HCT116 (cell line): ENCODE measurements at regions not wholly inside any gene's neighbourhood (a gene's known extent, or its start where the extent isn't known, plus 50 kb on each side); places are given as distances from the start of the nearest gene placed in this dataset.

Experiments
- ATF3 ChIP-seq: IDR thresholded peaks from 2 replicates; pipeline ENCODE4 v1.6.1; 2012
- CTCF ChIP-seq, 3 experiments: fragments of 200-600 bp in 1 of 3; sonication (generic) in 1 of 3; IDR thresholded peaks in 2 of 3; conservative IDR thresholded peaks in 1 of 3; 2 replicates each; pipeline ENCODE4 v1.5.1; 2012 to 2017; ENCODE audit warnings: low read depth in 2 of 3, low read length in 2 of 3, antibody characterized with exemption in 1 of 3, borderline replicate concordance in 1 of 3, control low read depth in 1 of 3, mild to moderate bottlenecking in 1 of 3, mixed read lengths in 1 of 3, mixed run types in 1 of 3, moderate library complexity in 1 of 3; ENCODE audit not compliant: insufficient read depth in 1 of 3
- EZH2 ChIP-seq: fragments of 200-600 bp; sonication (generic); IDR thresholded peaks from 2 replicates; pipeline ENCODE4 v1.6.1; 2017; ENCODE audit warnings: antibody characterized with exemption, mixed run types
- FOSL1 ChIP-seq: IDR thresholded peaks from 2 replicates; pipeline ENCODE4 v1.6.1; 2012; ENCODE audit warnings: low read depth
- JUND ChIP-seq: IDR thresholded peaks from 2 replicates; pipeline ENCODE4 v1.6.1; 2012
- POLR2A ChIP-seq: IDR thresholded peaks from 2 replicates; pipeline ENCODE4 v1.7.0; 2011; ENCODE audit warnings: borderline replicate concordance; ENCODE audit not compliant: insufficient read depth, insufficient read length; ENCODE audit errors: extremely low read depth
- POLR2AphosphoS5 ChIP-seq: IDR thresholded peaks from 2 replicates; pipeline ENCODE4 v1.6.1; 2011; ENCODE audit warnings: mild to moderate bottlenecking, low read depth, low read length, moderate library complexity
- REST ChIP-seq: IDR thresholded peaks from 2 replicates; pipeline ENCODE4 v1.6.1; 2012; ENCODE audit warnings: low read depth
- SRF ChIP-seq: IDR thresholded peaks from 2 replicates; pipeline ENCODE4 v1.6.1; 2012; ENCODE audit warnings: low read depth
- YY1 ChIP-seq: IDR thresholded peaks from 2 replicates; pipeline ENCODE4 v1.6.1; 2011; ENCODE audit warnings: low read length, low read depth, moderate library complexity, mild to moderate bottlenecking; ENCODE audit not compliant: insufficient replicate concordance; ENCODE audit errors: extremely low read depth
- ZFX ChIP-seq: fragments of 450-650 bp; IDR thresholded peaks from 2 replicates; pipeline ENCODE4 v1.6.1; 2017
- TF ChIP-seq, protein P1 (sequence below): IDR thresholded peaks from 2 replicates; pipeline ENCODE4 v1.6.1; 2011; ENCODE audit warnings: mild to moderate bottlenecking, low read length, moderate library complexity; ENCODE audit not compliant: insufficient replicate concordance; ENCODE audit errors: extremely low read depth

- no peak for TF ChIP-seq POLR2AphosphoS5
- TF ChIP-seq EZH2: no peak
- TF ChIP-seq CTCF (IDR thresholded peaks at IDR 0.05 in 2 of 3, conservative IDR thresholded peaks at IDR 0.05 in 1 of 3; ENCODE audit: borderline replicate concordance in 1 of 3, insufficient read depth in 1 of 3, low read depth in 2 of 3, low read length in 2 of 3): peak in 2 of 3 experiments; percentile 68 to 73; a peak in 4 of 6 replicates
- TF ChIP-seq POLR2A: no peak
- TF ChIP-seq FOSL1: no peak
- TF ChIP-seq JUND: no peak
- TF ChIP-seq ZFX: no peak
- TF ChIP-seq, protein P1, sequence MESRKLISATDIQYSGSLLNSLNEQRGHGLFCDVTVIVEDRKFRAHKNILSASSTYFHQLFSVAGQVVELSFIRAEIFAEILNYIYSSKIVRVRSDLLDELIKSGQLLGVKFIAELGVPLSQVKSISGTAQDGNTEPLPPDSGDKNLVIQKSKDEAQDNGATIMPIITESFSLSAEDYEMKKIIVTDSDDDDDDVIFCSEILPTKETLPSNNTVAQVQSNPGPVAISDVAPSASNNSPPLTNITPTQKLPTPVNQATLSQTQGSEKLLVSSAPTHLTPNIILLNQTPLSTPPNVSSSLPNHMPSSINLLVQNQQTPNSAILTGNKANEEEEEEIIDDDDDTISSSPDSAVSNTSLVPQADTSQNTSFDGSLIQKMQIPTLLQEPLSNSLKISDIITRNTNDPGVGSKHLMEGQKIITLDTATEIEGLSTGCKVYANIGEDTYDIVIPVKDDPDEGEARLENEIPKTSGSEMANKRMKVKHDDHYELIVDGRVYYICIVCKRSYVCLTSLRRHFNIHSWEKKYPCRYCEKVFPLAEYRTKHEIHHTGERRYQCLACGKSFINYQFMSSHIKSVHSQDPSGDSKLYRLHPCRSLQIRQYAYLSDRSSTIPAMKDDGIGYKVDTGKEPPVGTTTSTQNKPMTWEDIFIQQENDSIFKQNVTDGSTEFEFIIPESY: no peak
- TF ChIP-seq SRF: no peak
- no peak for TF ChIP-seq YY1
- no peak for TF ChIP-seq ATF3
- TF ChIP-seq REST: no peak
Measured at GRCh38 chr12:125549836-125550235, 484.6 kb downstream of the AACS start.
